ENCODE measurements at regions not wholly inside any gene's neighbourhood (a gene's known extent, or its start where the extent isn't known, plus 50 kb on each side); places are given as distances from the start of the nearest gene placed in this dataset.

DNA sequence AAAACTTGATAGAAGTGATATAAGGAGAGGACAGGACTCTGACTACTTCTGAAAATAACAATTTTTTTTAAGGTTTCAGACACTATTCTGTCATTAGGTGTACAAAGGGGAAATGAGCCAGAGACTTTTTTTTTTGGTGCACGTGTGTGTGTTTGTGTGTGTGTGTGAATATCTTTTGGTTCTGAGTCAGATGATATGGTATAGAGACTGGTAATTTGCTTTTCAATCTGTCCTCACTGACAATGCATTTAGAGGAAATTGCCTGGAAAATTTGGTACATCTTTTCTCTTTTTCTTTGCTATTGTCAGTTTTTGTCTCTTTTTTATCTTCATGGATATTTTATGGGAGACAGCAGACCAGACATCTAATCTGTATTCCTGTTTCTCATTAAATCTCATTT is 59.3 kb downstream of the DDIT4L start:
- intact Hi-C loops (cut with DNase I): no loop called here
- DNase-seq: no peak

DNA sequence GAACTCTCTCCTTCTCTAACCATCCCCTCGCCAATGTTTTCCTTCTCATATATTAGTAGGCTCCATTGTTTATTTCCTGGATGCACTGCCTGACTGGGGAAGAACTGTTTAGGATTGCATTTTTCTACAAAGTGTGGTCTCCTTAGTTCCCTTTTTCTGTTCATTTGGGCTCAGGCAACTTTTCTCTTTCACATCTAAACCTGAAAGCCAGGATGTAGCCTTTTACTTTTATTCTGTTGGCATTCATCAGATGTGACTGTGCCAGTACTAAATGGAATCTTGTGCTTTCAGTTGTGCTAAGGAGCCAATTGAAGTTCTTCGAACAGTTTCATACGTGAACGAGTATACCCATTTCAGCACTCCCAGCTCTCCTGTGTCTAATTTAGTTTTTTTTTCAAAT is 59.8 kb downstream of the DDIT4L start:
- DNase-seq: no peak
- intact Hi-C loops (cut with DNase I): no loop called here

DNA sequence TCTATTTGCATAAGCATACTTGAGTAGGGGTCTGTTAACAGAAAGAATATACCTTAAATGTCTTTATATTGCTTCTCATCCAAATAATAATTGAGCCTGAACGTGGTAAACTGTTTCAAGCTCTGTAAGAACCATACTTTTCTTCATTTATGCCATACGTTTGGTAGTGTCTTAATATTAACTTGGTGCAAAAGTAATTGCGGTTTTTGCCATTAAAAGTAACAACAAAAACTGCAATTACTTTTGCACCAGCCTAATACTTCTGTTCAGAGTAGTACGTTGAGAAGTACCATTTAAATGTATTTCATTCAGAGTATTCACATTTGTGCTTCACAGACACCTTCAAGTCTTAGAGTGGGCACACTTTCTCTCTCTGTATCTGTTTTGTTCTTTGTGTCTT is 60.5 kb downstream of the DDIT4L start:
- no peak for DNase-seq
- intact Hi-C loops (cut with DNase I): no loop called here

DNA sequence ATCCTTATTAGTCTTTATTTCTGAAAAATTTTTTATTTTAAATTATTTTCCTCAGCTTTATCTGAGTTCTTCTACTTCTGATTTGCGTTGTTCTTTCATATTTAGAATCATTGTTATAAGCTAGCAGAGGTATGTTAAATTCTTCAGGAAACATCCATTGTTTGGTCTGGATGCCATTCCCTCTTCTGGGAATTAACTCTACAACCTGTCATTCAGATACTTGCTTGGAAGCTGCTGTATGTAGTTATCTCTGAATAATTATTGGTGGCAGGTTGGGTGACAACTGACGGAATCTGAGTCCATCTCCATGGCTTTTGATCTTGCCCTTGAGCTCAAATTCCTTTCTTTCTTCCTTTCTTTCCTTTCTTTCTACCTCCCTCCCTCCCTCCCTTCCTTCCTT is 61.9 kb downstream of the DDIT4L start:
- intact Hi-C loops (cut with DNase I): no loop called here
- DNase-seq: no peak

DNA sequence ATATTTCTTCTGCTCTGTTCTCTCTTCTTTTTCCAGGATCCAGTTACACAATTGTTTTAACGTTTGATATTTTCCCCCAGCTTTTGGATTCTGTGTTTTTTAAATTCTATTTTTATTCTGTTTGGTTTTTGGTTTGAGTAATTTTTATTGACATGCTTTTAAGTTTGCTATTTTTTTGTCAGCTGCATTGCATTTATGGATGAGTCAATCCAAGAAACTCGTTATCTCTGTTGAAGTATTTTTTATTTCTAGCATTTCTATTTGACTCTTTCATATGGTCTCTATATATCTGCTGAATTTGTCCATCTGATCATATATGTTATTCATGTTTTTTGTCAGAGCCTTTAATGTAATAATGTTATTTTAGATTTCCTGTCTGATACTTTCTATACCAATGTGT is 65.6 kb downstream of the DDIT4L start:
- intact Hi-C loops (cut with DNase I): no loop called here

DNA sequence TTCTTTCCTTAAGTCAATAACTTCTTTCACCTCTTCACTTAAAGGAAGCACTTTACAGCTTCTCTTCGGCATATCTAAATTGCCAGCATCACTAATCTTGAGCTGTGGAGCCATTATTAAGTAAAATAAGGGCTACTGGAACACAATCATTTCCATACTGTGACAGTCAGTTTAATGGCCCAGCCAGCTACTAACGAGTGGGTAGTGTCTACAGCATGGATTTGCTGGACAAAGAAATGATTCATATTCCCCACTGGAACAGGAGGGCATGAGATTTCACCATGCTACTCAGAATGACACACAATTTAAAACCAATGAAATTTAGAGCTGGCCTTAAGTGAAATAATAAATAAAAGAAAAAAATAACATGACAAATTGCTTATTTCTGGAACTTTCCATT is 72.1 kb downstream of the DDIT4L start:
- intact Hi-C loops (cut with DNase I): no loop called here
- DNase-seq: no peak

More for the DNA sequence above, 65.6 kb downstream of the DDIT4L start:
- DNase-seq: no peak

DNA sequence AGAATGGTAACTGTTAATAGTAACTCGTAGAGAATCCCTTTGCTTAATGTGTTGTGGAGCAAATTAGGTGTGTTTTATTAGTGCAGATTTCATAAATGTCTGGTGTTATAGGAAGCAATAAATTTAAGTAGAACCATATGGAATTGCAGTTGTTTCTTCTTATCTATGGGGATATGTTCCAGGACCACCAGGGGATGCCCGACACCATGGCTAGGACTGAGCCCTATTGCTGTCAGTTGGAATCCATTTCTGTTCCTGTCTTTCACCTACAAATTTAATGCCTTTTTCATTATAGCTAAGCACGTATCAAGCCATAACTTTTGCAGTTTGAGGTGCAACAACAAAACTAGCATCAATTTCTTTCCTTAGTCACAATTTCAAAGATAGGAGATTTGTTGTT is 72.5 kb downstream of the DDIT4L start:
- no peak for DNase-seq
- intact Hi-C loops (cut with DNase I): no loop called here

DNA sequence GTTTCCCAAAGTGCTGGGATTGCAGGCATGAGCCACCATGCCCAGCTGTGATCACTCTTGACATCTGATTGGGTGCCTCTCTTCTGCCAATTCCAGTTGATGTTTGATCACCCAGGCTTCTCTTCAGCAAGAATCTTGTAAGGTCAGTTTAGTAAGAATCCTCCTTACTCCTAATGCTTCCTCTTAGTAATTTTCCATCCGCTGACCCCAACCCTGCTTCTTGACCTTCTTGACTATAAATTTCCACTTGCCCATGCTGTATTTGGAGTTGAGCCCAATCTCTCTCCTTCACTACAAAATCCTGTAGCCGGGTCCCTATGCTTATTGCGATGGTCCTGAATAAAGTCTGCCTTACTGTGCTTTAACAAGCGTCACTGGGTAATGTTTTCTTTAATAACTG is 75.4 kb downstream of the DDIT4L start:
- intact Hi-C loops (cut with DNase I): no loop called here

DNA sequence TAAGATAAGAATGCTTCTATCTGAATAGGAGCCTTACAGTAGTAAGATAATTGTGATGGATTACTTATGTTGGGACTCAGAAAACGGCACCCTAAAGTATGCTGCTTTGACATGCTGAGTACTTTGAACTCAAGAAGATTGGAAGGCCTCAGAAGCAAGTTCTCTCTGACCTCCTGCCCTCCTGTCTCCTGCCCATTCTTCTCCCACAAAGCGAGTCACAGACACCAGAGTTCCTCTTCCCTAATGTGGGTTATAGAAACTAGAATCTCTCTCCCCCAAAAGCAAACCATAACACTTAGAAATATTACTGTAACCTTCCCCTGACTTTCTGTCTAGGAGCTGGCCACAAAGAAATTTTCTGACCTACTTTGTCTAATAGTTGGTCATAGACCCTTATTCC is 76.5 kb downstream of the DDIT4L start:
- intact Hi-C loops (cut with DNase I): no loop called here
- DNase-seq: no peak

More for the DNA sequence above, 75.4 kb downstream of the DDIT4L start:
- no peak for DNase-seq

DNA sequence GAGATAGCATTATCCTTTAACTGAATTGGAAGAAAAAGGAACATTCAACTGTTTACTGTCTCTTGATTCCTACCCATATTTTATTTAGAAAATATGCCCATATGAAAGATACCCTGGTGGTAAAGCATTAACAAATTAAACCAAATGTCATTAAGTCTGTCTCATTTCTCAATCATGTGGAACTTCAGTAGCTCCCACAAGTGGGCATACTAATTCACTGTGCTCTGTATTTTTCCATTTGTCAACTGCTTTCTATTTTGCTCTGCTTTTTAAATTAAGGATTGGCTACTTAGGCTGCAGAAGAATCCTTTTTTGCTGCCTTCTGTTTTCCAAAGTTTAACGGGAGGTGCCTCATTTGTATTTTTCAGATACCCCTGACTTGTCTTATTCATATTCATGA is 77.2 kb downstream of the DDIT4L start:
- no peak for DNase-seq
- intact Hi-C loops (cut with DNase I): no loop called here

DNA sequence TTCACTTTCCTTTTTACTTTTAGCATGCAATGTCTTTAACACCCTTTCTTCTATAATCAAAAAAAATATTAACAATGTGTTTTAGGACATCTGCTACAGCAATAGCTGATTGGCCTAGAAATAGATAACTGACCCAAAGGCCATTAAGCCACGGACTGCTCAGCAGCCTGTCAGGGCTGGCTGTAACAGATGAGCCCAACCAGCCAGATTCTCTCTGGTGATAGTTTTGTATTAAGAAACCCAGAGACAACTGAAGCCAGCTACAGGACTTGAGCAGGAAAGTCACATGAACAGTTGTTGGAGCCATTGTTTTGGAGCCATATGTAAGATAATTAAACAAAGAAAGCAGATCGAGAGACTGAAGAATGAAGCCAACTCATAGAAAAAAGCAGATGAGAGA is 80.3 kb downstream of the DDIT4L start:
- intact Hi-C loops (cut with DNase I): no loop called here

DNA sequence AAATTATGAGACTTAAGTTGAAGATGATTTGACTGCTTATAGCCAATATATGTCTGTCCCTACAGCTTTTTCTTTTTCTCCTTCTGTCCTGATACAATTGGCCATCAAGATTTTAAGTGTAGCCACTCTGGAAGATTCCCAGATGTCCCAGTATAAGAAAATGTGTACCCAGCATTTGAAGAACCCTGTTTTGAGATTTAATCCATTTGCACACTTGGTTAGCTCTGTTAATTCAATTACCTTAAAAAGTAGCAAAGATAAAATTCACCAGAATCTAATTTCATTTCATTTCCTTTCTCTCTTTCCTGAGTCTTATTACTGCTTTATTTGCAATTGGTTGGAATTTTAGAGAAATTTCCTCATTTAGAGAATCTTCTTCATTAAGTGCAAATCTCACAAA is 81.4 kb downstream of the DDIT4L start:
- intact Hi-C loops (cut with DNase I): no loop called here

More for the DNA sequence above, 80.3 kb downstream of the DDIT4L start:
- DNase-seq: no peak

DNA sequence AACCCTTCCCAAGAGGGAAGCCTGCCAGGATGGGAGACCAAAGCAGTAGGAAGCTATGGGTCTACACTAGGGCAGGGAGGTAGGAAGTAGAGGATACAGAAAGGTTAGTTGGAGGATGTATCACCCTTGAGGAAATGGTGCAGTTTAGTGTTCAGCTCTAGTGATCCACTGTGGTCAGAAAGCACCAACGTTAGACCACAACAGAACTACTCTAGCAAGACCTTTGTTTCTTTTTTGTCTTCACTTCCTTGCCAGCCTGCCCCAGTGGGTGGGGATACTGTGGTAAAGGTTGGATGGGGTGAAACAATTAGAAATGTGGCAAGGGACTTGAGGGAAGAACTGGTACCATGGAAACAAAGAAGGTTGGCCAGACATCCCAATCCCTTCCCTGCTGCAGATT is 83.3 kb downstream of the DDIT4L start:
- intact Hi-C loops (cut with DNase I): no loop called here
- no peak for DNase-seq

More for the DNA sequence above, 81.4 kb downstream of the DDIT4L start:
- no peak for DNase-seq

DNA sequence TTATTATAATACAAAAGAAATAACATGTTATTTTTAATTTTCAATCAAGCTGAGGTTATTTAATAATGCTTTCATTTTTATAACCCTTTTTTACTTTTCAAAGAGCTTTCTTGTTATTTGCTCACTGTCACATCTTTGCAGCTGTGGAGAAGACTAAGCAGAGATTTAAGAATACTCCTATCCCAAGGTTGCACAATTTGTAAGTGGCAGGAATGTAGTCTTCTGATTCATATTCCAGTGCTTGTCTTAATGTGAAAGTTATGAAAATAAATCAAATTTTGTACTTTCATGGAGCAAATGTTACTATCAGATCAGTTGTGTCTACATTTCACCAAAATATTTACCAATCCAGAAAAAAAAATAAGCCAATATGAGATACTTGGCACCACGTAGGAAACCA is 86.6 kb downstream of the DDIT4L start:
- intact Hi-C loops (cut with DNase I): no loop called here
- no peak for DNase-seq

DNA sequence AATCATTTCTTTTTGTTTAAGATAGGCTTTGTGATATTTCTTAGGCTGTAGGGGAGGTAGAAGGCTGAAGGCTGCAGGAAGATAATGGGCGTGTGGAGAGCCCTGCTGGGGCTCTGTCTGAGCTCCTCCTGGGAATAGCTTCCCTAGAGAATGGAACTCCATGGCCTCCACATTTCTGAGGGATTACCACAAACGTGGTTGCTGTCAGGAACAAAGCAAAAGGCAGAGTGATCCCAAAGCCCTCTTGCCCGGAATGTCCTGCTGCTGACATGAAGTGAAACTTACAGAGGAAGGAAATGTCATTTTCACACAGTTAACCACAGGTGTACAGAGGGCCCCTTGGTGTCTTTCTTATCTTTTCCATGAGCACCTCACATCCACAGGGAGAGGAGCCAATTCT is 89.3 kb downstream of the DDIT4L start:
- intact Hi-C loops (cut with DNase I): no loop called here

DNA sequence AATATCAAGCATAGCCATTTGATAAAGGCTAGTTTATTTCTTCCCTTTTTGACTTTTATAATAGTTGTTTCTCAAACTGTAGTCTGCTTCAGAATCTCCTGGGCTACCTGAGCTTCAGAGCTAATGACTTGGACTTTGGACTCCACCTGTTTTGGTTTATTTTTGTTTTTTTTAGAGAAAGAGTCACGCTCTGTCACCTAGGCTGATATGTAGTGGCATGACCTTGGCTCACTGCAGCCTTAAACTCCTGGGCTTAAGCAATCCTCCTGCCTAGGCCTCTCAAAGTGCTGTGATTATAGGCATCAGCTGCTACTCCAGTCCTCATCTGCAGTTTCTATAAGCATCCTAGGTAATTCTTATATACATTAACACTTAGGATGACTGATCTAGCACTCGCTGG is 90.5 kb downstream of the DDIT4L start:
- intact Hi-C loops (cut with DNase I): loop anchor here (10.0 kb wide), 1 partner anchor 85 kb away; no protein-coding TSS in a partner anchor
- DNase-seq: no peak

More for the DNA sequence above, 89.3 kb downstream of the DDIT4L start:
- DNase-seq: no peak

DNA sequence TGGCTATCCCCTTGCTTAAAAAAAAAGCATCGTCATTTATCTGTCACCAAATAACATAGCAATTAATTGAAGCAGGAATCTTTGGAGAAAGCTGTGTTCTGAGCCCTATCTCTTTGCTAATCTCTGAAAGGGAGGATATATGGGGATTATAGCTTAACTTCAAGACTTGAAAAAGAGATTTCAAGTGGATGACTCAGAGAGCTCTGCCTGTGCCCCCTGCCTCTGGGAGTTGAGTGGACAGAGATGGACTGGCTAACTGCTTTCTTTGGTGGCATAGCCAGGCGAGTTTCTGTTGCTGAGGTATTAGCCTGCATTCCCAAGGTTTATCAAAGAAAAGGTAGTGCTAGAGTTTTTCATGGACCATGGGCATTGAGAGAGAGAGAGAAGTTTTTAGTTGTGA is 91.6 kb downstream of the DDIT4L start:
- no peak for DNase-seq
- intact Hi-C loops (cut with DNase I): loop anchor here (10.0 kb wide), 1 partner anchor 86 kb away; no protein-coding TSS in a partner anchor

DNA sequence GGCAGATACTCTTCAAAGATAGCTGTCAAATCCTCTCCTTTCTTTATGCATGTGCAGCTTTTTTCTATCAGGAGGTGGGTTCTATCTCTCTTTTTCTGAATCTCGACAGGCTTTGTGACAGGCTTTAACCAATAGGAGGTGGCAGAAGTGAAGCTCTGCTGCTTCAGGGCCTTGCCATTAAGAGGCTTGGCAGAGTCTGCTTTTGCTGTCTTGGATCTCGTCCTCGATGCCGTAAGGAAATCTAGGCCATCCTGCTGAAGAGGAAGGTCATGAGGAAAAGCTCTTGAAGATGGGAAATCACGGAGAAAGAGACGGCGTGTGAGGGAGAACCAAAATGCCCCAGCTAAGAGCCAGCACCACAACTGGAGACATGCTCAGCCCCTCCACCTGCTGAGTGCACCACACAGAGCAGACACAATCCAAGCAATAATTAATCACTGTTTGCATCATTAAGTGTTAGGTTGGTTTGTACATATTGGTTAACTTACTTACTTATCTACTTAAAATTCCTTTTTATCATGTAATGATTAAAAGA is 92.2 kb downstream of the DDIT4L start:
- peak in 3 of 42 donors; percentile 13 to 44 (median 16) for DNase-seq
- intact Hi-C loops (cut with DNase I): loop anchor here (10.0 kb wide), 1 partner anchor 87 kb away; no protein-coding TSS in a partner anchor

DNA sequence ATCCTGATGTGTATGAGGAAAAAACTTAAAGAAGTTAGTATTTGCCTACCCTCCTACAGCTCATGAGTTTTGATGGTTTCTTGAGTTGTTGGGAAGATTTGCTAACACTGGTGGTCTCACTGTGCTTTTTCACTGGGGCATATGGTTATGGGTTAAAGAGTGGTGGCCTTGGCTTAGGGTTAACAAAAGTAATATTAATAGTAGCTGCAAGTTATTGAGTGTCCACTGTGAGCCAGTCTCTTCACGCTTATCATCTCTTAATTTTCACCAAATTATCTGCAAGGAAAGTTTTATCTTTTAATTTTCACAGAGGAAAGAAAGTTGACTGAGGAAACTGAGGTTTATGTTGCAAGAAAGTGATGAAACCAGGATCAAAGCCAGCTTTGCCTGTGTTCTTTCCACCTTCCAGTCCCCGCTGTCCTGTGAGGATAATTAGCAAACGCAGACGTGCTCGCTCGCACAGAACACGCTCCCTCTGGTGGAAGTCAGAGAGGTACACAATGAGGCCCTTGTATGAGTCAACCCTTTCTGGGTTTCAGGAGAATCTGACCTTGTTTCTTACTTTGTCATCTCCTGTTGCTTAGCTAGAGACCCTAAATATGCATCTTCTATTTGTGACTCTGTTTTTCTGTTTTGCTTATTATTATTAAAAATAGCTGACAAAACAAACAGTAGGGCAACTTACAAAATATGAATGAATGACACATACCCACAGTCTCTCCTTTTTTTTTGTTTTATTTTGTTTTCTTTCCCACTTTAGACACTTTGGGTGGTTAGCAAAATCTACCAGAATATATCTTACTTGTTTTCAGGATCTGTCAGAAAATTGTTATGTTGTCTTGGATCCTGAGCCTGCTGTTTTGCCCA is 94.3 kb downstream of the DDIT4L start:
- peak in 39 of 42 donors; percentile 4 to 75 (median 35) for DNase-seq
- intact Hi-C loops (cut with DNase I): loop anchor here (10.0 kb wide), 1 partner anchor 89 kb away; no protein-coding TSS in a partner anchor

DNA sequence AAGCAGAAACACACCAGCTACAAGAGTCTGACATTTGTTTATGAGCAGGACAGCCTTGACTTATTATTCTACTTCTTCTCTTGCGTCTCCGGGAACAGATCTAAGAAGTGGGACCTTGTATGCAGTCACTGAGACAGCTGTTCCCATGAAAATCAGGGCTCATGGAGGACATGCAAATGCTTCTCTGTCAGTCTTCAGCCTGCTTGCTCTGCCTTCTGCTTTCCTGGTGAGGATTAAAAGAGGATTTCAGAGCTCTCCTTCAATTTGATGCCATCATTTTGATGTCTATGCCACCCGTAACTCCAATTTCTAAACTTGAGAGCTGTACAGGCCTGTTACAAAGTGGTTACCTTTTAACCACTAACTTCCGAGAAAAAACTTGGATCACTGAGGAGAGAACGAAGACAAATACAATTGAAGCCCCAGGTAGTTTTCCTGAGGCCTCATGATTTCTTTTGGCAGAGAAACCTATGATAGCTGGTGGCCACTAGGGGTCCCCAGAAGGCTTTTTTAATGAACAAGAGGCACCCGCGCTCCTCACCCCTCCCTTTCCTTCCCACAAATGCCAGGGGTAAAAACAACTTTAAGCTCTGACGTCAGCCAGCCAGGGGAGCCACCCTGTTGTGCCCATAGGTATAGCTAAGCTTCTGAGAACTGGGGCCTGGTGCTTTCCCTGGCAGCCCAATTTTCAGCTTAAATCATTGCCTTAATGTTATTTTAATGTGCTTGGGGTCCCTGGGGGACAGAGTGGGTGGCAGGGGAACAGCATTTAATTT is 97.0 kb downstream of the DDIT4L start:
- peak; percentile 57 to 96 (median 82) for DNase-seq
- intact Hi-C loops (cut with DNase I): loop anchor here (10.0 kb wide), 1 partner anchor 92 kb away; no protein-coding TSS in a partner anchor
